Fibroblast of villous mesenchyme (primary cell): ENCODE measurements at regions not wholly inside any gene's neighbourhood (a gene's known extent, or its start where the extent isn't known, plus 50 kb on each side); places are given as distances from the start of the nearest gene placed in this dataset.
"Not testable (repeated sequence)": the region's sequence is repeated elsewhere in the genome, so short reads cannot be mapped to it uniquely, and the experiment has no call there.

ENCODE experiments used
- DNase-seq: peaks from one replicate; pipeline ENCODE4 v3.0.0-alpha.2; 2010; ENCODE audit warnings: low read depth
- H3K4me3 ChIP-seq: 2 replicates; pipeline ENCODE4 v1.5.1; 2011; ENCODE audit warnings: low read depth, mild to moderate bottlenecking, low read length
- TF ChIP-seq, protein P1 (sequence below): IDR thresholded peaks from 2 replicates; pipeline ENCODE4 v1.5.1; 2012; ENCODE audit warnings: low read depth, mild to moderate bottlenecking, low read length; ENCODE audit not compliant: insufficient read depth

- peak; percentile 7 for DNase-seq
- TF ChIP-seq, protein P1, sequence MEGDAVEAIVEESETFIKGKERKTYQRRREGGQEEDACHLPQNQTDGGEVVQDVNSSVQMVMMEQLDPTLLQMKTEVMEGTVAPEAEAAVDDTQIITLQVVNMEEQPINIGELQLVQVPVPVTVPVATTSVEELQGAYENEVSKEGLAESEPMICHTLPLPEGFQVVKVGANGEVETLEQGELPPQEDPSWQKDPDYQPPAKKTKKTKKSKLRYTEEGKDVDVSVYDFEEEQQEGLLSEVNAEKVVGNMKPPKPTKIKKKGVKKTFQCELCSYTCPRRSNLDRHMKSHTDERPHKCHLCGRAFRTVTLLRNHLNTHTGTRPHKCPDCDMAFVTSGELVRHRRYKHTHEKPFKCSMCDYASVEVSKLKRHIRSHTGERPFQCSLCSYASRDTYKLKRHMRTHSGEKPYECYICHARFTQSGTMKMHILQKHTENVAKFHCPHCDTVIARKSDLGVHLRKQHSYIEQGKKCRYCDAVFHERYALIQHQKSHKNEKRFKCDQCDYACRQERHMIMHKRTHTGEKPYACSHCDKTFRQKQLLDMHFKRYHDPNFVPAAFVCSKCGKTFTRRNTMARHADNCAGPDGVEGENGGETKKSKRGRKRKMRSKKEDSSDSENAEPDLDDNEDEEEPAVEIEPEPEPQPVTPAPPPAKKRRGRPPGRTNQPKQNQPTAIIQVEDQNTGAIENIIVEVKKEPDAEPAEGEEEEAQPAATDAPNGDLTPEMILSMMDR: no peak
Measured at GRCh38 chr3:190972840-190973270, 110.4 kb upstream of the GMNC start.

GRCh38 chr3:190972196-190972595 lies 109.7 kb upstream of the GMNC start:
- H3K4me3 ChIP-seq: no peak overlapping the region
- DNase-seq: no peak
- TF ChIP-seq, protein P1: no peak

More at GRCh38 chr3:190972840-190973270, 110.4 kb upstream of the GMNC start:
- H3K4me3 ChIP-seq: no peak overlapping the region

DNA sequence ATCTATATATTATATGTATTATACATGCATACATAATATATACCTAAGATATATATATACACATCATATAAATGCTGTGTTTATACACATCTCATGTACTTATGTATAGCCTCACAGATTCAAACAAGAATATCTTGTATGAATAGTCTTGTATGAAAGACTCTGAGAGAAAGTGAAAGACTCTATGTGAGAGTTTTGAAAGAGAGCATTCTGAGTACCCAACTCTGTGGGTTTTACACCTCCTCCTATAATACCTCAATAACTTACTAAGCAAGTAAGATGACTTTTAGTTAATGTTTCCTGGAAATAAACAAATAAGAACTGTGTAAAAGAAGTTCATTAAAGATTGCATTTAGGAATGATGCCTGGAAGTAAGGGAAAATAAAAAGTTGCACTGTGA lies 108.1 kb upstream of the GMNC start:
- DNase-seq: no peak
- no peak overlapping the region for H3K4me3 ChIP-seq

GRCh38 chr3:190968616-190969015 lies 106.1 kb upstream of the GMNC start:
- TF ChIP-seq, protein P1: no peak
- no peak overlapping the region for H3K4me3 ChIP-seq
- no peak for DNase-seq

More for the DNA sequence above, 108.1 kb upstream of the GMNC start:
- TF ChIP-seq, protein P1: no peak

GRCh38 chr3:190964931-190965330 lies 102.4 kb upstream of the GMNC start:
- peak overlapping the region; percentile 36 for H3K4me3 ChIP-seq
- not testable (repeated sequence) for DNase-seq

DNA sequence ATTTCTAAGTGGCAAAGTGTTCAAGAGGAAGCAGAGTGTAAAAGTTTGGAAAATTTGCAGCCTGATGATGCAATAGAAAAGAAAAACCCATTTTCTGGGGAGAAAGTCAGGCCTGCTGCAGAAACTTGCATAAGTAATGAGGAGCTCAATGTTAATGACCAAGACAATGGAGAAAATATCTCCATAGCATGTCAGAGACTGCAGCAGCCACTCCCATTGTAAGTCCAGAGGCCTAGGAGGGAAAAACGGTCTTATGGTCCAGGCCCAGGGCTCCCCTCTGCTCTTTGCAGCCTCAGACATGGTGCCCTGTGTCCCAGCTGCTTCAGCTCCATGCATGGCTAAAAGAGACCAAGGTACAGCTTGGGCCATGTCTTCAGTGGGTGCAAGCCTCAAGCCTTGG lies 96.6 kb upstream of the GMNC start:
- no peak overlapping the region for H3K4me3 ChIP-seq
- DNase-seq: no peak
- TF ChIP-seq, protein P1: no peak

GRCh38 chr3:190941694-190942260 lies 79.3 kb upstream of the GMNC start:
- no peak overlapping the region for H3K4me3 ChIP-seq

DNA sequence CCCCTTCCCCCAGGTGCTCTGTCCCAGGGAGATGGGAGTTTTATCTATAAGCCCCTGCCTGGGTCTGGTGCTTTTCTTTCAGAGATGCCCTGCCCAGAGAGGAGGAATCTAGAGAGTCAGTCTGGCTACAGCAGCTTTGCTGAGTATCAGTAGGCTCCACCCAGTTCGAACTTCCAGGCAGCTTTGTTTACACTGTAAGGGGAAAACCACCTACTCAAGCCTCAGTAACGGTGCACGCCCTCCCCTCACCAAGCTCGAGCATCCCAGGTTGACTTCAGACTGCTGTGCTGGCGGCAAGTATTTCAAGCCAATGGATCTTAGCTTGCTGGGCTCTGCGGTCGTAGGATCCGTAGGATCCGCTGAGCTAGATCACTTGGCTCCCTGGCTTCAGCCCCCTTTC lies 72.1 kb upstream of the GMNC start:
- H3K4me3 ChIP-seq, DNase-seq: not testable (repeated sequence)

More at GRCh38 chr3:190941694-190942260, 79.3 kb upstream of the GMNC start:
- no peak for DNase-seq
- TF ChIP-seq, protein P1: no peak
